Mesendoderm (in vitro differentiated cells): ENCODE measurements at regions not wholly inside any gene's neighbourhood (a gene's known extent, or its start where the extent isn't known, plus 50 kb on each side); places are given as distances from the start of the nearest gene placed in this dataset.
A peak's percentile ranks its signal among the peaks of the same experiment; 100 is the strongest.

Experiments used
- DNase-seq: peaks from one replicate; pipeline ENCODE4 v3.0.0; 2013
- H2AK5ac ChIP-seq: 2 replicates; pipeline ENCODE4 v1.6.1; 2013; ENCODE audit warnings: low read length, inconsistent platforms
- H2BK120ac ChIP-seq: 2 replicates; pipeline ENCODE4 v1.6.1; 2013; ENCODE audit warnings: low read depth, mild to moderate bottlenecking, low read length, moderate library complexity, mixed read lengths
- H2BK15ac ChIP-seq: replicated peaks from 2 replicates; pipeline ENCODE4 v1.6.1; 2013; ENCODE audit warnings: low read depth, mild to moderate bottlenecking, moderate library complexity
- H2BK5ac ChIP-seq: 2 replicates; pipeline ENCODE4 v1.6.1; 2013; ENCODE audit warnings: low read length, inconsistent platforms
- H3K18ac ChIP-seq: 2 replicates; pipeline ENCODE4 v1.6.1; 2013; ENCODE audit warnings: mild to moderate bottlenecking, low read length, mixed read lengths
- H3K23ac ChIP-seq: one replicate; pipeline ENCODE4 v1.6.1; 2013; ENCODE audit warnings: low read length
- H3K27ac ChIP-seq: 2 replicates; pipeline ENCODE4 v1.5.1; 2013; ENCODE audit warnings: low read depth, mild to moderate bottlenecking, inconsistent platforms, low read length, moderate library complexity
- H3K27me3 ChIP-seq: 2 replicates; pipeline ENCODE4 v1.6.1; 2013; ENCODE audit warnings: low read length, control low read depth, mild to moderate bottlenecking, inconsistent platforms; ENCODE audit not compliant: insufficient read depth, poor library complexity
- H3K36me3 ChIP-seq: 2 replicates; pipeline ENCODE4 v1.6.1; 2013; ENCODE audit warnings: low read length, inconsistent platforms; ENCODE audit not compliant: control insufficient read depth, insufficient read depth
- H3K4ac ChIP-seq: one replicate; pipeline ENCODE4 v1.6.1; 2013; ENCODE audit warnings: low read depth, mild to moderate bottlenecking, low read length, moderate library complexity
- H3K4me1 ChIP-seq: 2 replicates; pipeline ENCODE4 v1.6.1; 2013; ENCODE audit warnings: low read depth, low read length, inconsistent platforms; ENCODE audit not compliant: control insufficient read depth
- H3K4me2 ChIP-seq: 2 replicates; pipeline ENCODE4 v1.6.1; 2013; ENCODE audit warnings: low read length
- H3K4me3 ChIP-seq: 2 replicates; pipeline ENCODE4 v1.5.1; 2013; ENCODE audit warnings: mild to moderate bottlenecking, low read length
- H3K56ac ChIP-seq: one replicate; pipeline ENCODE4 v1.6.1; 2013; ENCODE audit warnings: low read length
- H3K79me1 ChIP-seq: 2 replicates; pipeline ENCODE4 v1.6.1; 2013; ENCODE audit warnings: low read length, inconsistent platforms
- H3K79me2 ChIP-seq: 2 replicates; pipeline ENCODE4 v1.6.1; 2013; ENCODE audit warnings: mild to moderate bottlenecking, low read length; ENCODE audit not compliant: control insufficient read depth, insufficient read depth
- H3K9ac ChIP-seq: 2 replicates; pipeline ENCODE4 v1.6.1; 2013; ENCODE audit warnings: low read length, inconsistent platforms
- H4K5ac ChIP-seq: one replicate; pipeline ENCODE4 v1.6.1; 2013; ENCODE audit warnings: low read length
- H4K8ac ChIP-seq: one replicate; pipeline ENCODE4 v1.6.1; 2013; ENCODE audit warnings: low read depth, mild to moderate bottlenecking, control low read depth, low read length, moderate library complexity
- WGBS: extraction: QIAGEN DNeasy Blood & Tissue Kit; methylation state at CpG from one replicate; pipeline ENCODE4 v1.1.7; 2013; ENCODE audit warnings: low lambda C conversion rate, missing lambda C conversion rate; ENCODE audit not compliant: insufficient coverage; ENCODE audit errors: extremely low coverage; 5-methylcytosine and 5-hydroxymethylcytosine counted together

DNA sequence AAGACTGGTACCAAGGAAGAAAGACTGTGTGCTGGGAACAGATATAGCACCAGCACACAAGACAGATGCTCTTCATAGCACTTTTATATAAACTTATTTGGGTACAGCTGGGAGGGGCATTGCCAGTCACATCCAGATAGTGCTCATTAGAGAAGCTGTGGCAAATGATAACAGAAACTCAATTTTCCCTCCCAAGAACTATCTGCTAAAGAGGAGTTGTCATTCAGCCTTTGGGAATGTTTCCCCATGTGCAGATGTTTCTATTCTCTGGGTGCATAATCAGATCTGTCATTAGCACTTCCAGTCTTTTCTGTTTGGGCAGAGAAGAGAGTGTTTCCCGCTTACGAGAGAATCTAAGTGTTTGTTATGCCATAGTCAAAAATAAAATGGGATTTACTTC is 714.9 kb upstream of the MDGA2 start:
- Histone ChIP-seq H2BK15ac (no peak overlapping the region), H2AK5ac (no peak overlapping the region), H3K23ac (no peak overlapping the region), H4K8ac (peak overlapping the region; percentile 28), H2BK5ac (no peak overlapping the region), H2BK120ac (no peak overlapping the region), H3K27ac (no peak overlapping the region), H3K18ac (no peak overlapping the region), H3K4me1 (peaks cover 2% of the 10 kb centered on the region), H3K36me3 (no peaks in the 10 kb centered on the region), H3K27me3 (no peaks in the 10 kb centered on the region), H3K79me1 (no peaks in the 10 kb centered on the region), H3K79me2 (no peaks in the 10 kb centered on the region), H3K4me3 (no peak overlapping the region), H3K4me2 (no peak overlapping the region), H3K4ac (no peak overlapping the region), H3K56ac (no peak overlapping the region), H4K5ac (no peak overlapping the region), H3K9ac (no peak overlapping the region)
- no peak for DNase-seq
- WGBS = no CpG with 5 or more reads among the region's 2 CpGs

DNA sequence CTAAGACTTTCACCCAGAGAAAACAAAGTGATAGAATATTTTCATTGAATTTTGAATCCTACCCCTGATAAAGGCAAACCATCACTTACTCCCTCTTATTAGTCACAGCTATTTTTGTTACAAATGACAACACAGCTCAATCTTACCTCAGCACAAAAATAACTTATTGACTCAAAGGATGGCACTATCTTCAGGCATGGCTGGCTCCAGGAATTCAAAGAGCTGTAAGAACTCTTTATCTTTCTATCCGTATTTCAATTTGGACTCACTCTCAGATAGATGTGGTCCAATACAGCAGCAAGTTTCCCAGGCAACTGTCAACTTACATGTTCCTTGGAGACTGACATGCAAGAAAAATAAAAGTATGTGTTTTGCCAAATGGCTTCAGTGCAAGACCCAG is 709.4 kb upstream of the MDGA2 start:
- Histone ChIP-seq H2BK120ac (no peak overlapping the region), H3K56ac (no peak overlapping the region), H3K9ac (no peak overlapping the region), H4K8ac (no peak overlapping the region), H3K4me1 (no peaks in the 10 kb centered on the region), H3K18ac (no peak overlapping the region), H3K4me2 (no peak overlapping the region), H3K4me3 (no peak overlapping the region), H3K4ac (no peak overlapping the region), H2BK15ac (no peak overlapping the region), H3K79me1 (no peaks in the 10 kb centered on the region), H3K36me3 (no peaks in the 10 kb centered on the region), H2BK5ac (no peak overlapping the region), H3K79me2 (no peaks in the 10 kb centered on the region), H3K27me3 (no peaks in the 10 kb centered on the region), H3K27ac (no peak overlapping the region), H3K23ac (no peak overlapping the region), H4K5ac (no peak overlapping the region), H2AK5ac (no peak overlapping the region)
- WGBS = no CpG with 5 or more reads among the region's 1 CpG
- no peak for DNase-seq

DNA sequence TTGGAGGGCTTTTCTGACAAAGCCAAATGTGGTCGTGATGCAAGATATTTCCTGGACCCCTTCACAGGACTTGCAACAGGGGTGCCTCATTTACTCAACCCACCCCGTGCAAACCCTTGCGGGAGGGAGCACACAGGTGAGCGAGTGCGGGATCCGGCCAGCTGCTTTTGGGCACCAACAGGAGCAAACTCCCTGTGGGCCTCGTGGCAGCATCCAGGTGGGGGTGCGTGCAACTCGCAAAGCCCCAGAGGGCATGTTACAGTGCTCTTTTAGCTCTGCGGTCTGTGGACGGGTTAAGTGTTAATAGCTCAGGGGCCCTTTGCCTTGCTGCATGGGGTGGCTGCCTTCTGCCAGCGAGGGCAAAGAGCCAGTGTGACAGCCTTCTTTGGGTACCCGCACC is 707.6 kb upstream of the MDGA2 start:
- WGBS = no CpG with 5 or more reads among the region's 13 CpGs
- no peak for DNase-seq
- no peak overlapping the region for H2BK15ac ChIP-seq

DNA sequence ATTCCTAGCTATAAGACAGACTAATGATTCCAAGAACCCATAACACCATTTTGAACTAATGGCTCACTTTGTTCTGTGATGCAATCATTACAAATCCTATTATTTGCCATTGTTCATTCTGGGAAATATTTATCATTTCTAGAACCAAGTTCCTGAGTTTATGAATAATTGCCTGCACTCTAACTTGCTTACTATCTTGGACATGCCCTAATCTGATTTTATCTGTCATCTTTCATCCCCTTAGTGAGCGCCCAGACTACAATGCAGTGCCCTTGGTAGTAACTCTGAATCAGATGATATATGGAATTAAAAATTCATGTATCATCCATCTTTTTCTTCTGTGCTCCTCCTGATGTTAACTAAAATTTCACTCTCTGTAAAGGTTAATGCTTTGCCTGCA is 703.1 kb upstream of the MDGA2 start:
- no peak overlapping the region for H3K4me3 ChIP-seq
- no peaks in the 10 kb centered on the region for H3K79me1 ChIP-seq
- H3K4me1 ChIP-seq = peaks cover 2% of the 10 kb centered on the region
- H3K18ac ChIP-seq = no peak overlapping the region
- H3K4me2 ChIP-seq = no peak overlapping the region
- H3K36me3 ChIP-seq = no peaks in the 10 kb centered on the region
- no peak overlapping the region for H4K5ac ChIP-seq
- WGBS = no CpG with 5 or more reads among the region's 1 CpG
- no peak overlapping the region for H2BK120ac ChIP-seq
- H3K56ac ChIP-seq = no peak overlapping the region
- H2BK15ac ChIP-seq = no peak overlapping the region
- no peak overlapping the region for H4K8ac ChIP-seq
- H2BK5ac ChIP-seq = no peak overlapping the region
- H3K23ac ChIP-seq = no peak overlapping the region
- no peak overlapping the region for H3K27ac ChIP-seq
- H3K79me2 ChIP-seq = no peaks in the 10 kb centered on the region
- no peak overlapping the region for H2AK5ac ChIP-seq
- no peak overlapping the region for H3K4ac ChIP-seq
- no peak for DNase-seq
- no peak overlapping the region for H3K9ac ChIP-seq
- H3K27me3 ChIP-seq = no peaks in the 10 kb centered on the region

More for the DNA sequence above, 707.6 kb upstream of the MDGA2 start:
- Histone ChIP-seq H3K36me3 (no peaks in the 10 kb centered on the region), H3K4me2 (no peak overlapping the region), H4K5ac (no peak overlapping the region), H3K18ac (no peak overlapping the region), H3K79me2 (no peaks in the 10 kb centered on the region), H2AK5ac (no peak overlapping the region), H2BK5ac (no peak overlapping the region), H3K23ac (no peak overlapping the region), H3K27ac (no peak overlapping the region), H3K9ac (no peak overlapping the region), H3K56ac (no peak overlapping the region), H3K4ac (no peak overlapping the region), H3K27me3 (no peaks in the 10 kb centered on the region), H3K4me3 (no peak overlapping the region), H4K8ac (no peak overlapping the region), H3K4me1 (no peaks in the 10 kb centered on the region), H2BK120ac (no peak overlapping the region), H3K79me1 (no peaks in the 10 kb centered on the region)

DNA sequence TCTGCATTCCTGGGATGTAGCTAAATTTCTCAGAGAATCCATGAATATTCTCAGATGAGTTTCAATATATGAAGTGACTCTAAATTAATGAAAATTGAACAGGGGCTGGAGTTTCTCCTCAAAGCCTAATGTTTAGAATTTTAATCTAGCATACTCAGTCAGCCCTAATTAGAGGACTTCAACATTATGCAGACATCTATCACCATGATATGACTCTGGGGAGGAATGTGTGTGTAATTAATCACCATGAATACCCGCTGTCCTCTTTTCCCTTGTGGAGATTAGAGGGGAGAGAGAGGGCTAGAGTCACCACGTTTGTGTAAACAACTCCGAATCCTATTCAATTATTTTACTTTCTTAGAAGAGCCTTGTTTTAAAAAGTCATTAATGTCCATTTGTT is 698.6 kb upstream of the MDGA2 start:
- Histone ChIP-seq H4K5ac (no peak overlapping the region), H3K9ac (no peak overlapping the region), H3K18ac (no peak overlapping the region), H3K56ac (no peak overlapping the region), H2BK5ac (no peak overlapping the region), H3K23ac (no peak overlapping the region), H3K4me1 (peaks cover 2% of the 10 kb centered on the region), H2AK5ac (no peak overlapping the region), H3K4me2 (no peak overlapping the region), H3K79me2 (no peaks in the 10 kb centered on the region), H3K79me1 (no peaks in the 10 kb centered on the region), H3K4me3 (no peak overlapping the region), H2BK120ac (no peak overlapping the region), H3K27ac (no peak overlapping the region), H2BK15ac (peak overlapping the region; percentile 36), H3K36me3 (no peaks in the 10 kb centered on the region), H3K4ac (no peak overlapping the region), H4K8ac (no peak overlapping the region), H3K27me3 (no peaks in the 10 kb centered on the region)
- DNase-seq = peak; percentile 74
- WGBS = no CpG with 5 or more reads among the region's 3 CpGs

DNA sequence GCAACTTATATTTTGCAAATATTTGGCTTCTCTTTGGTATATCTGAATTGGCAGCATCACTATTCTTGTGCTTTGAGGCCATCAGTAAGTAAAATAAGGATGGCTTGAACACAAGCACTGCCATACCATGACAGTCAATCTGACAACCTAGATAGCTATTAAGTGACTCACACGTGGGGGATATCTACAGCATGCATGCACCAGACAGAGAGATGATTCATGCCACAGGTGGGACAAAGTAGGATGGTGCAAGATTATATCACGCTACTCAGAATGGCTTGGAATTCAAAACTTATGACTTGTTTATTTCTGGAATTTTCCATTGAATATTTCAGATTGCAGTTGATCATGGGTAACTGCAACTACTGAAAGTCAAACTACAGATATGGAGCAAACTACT is 675.6 kb upstream of the MDGA2 start:
- H3K36me3 ChIP-seq = no peaks in the 10 kb centered on the region
- no peak overlapping the region for H3K27ac ChIP-seq

More for the DNA sequence above, 675.6 kb upstream of the MDGA2 start:
- Histone ChIP-seq H3K18ac (no peak overlapping the region), H3K4me1 (no peaks in the 10 kb centered on the region), H2BK15ac (no peak overlapping the region), H3K79me2 (no peaks in the 10 kb centered on the region), H2BK120ac (no peak overlapping the region), H3K23ac (no peak overlapping the region), H2AK5ac (no peak overlapping the region), H2BK5ac (no peak overlapping the region), H3K9ac (no peak overlapping the region), H3K79me1 (no peaks in the 10 kb centered on the region), H3K27me3 (no peaks in the 10 kb centered on the region), H3K56ac (no peak overlapping the region), H3K4me3 (no peak overlapping the region), H3K4me2 (no peak overlapping the region), H4K8ac (no peak overlapping the region), H3K4ac (no peak overlapping the region), H4K5ac (no peak overlapping the region)
- WGBS = no CpG with 5 or more reads among the region's 2 CpGs
- peak; percentile 70 for DNase-seq
